ENCODE measurements at regions not wholly inside any gene's neighbourhood (a gene's known extent, or its start where the extent isn't known, plus 50 kb on each side); places are given as distances from the start of the nearest gene placed in this dataset.

DNA sequence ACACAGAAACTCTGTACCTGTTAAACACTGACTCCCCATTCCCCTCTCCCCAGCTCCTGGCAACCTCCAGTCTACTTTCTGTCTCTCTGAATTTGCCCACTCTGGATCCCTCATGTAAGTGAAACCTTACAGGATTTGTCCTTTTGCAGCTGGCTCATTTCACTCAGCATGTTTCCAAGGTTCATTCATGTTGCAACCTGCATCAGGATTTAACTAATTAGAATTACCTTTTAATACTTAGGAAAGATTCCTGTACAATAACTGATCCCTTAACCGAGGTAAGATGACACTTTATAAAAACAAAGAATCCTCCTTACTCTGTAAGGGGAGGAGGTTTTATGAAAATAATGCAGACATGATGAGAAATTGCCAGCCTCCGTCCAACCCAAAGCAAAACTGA lies 113.1 kb upstream of the MTHFD1L start (continued):
- TF ChIP-seq, protein P1, sequence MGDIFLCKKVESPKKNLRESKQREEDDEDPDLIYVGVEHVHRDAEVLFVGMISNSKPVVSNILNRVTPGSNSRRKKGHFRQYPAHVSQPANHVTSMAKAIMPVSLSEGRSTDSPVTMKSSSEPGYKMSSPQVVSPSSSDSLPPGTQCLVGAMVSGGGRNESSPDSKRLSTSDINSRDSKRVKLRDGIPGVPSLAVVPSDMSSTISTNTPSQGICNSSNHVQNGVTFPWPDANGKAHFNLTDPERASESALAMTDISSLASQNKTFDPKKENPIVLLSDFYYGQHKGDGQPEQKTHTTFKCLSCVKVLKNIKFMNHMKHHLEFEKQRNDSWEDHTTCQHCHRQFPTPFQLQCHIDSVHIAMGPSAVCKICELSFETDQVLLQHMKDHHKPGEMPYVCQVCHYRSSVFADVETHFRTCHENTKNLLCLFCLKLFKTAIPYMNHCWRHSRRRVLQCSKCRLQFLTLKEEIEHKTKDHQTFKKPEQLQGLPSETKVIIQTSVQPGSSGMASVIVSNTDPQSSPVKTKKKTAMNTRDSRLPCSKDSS (IDR thresholded peaks at IDR 0.05; ENCODE audit: low read depth, partially characterized antibody), result no peak
- no peak for TF ChIP-seq ZNF274 (IDR thresholded peaks at IDR 0.05; ENCODE audit: borderline replicate concordance, low read depth, low read length)

DNA sequence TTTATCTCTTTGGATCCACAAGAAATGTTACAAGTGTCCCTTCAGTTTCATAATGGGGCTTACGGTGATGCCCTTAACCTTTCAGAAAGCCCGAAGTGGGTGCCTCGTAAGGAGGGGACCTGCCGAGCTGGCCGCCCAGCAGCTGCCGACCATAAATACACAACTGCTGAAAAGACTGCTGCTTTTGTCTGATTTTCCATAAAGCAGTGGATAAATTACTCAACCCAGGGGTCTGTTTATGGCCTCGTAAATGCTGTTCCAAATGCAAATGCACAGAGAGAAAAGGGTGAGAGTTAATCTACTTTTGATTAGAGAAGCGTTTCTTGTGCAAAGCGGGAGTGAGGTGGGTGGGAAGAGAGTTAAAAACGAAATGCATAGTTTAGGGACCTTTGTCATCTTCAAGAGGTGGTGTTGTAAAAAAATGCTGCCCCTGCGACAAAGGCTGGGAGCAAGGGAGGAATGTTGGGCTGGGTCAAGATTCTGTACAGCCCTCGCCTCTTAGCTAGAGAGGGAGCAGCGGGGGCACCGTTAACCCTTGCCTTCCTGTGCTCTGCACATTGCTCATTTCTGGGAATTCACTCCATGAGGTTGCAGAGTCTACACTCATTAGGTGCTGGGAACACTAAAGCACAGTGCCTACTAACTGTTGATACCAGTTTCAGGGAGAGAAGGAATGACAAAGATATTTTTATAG lies 112.0 kb upstream of the MTHFD1L start:
- Histone ChIP-seq H3K4me3 (no peak overlapping the region), H3K36me3 (ENCODE audit: control insufficient read depth, insufficient read depth, low read length) (no peaks in the 10 kb centered on the region), H2AFZ (ENCODE audit: low read depth, low read length) (no peak overlapping the region), H3K9me1 (ENCODE audit: control insufficient read depth, insufficient read depth, low read length) (no peaks in the 10 kb centered on the region), H3K4me2 (ENCODE audit: insufficient read depth, low read length) (no peak overlapping the region), H4K20me1 (replicated peaks; ENCODE audit: control insufficient read depth, insufficient read depth, low read length) (0 out of 2 replicates have a peak, but pooled peaks cover 2% of the 10 kb centered on the region), H3K4me1 (replicated peaks in 1 of 2; ENCODE audit: control insufficient read depth in 2 of 2, insufficient read depth in 2 of 2, low read length in 2 of 2) (no peaks in the 10 kb centered on the region), H3K27ac (ENCODE audit: extremely low read depth, low read depth, low read length) (no peak overlapping the region), H3K27me3 (ENCODE audit: control insufficient read depth in 2 of 2, insufficient read depth in 2 of 2, low read length in 2 of 2) (peaks cover 48 to 72% of the 10 kb centered on the region in 2 experiments), H3K79me2 (ENCODE audit: control insufficient read depth, insufficient read depth, low read length) (no peaks in the 10 kb centered on the region), H3K9ac (ENCODE audit: insufficient read depth in 1 of 2, low read depth in 2 of 2, low read length in 2 of 2) (no peak overlapping the region), H3K9me3 (replicated peaks; ENCODE audit: control insufficient read depth, insufficient read depth, low read depth, low read length) (no peaks in the 10 kb centered on the region)
- intact Hi-C loops (cut with micrococcal nuclease), result no loop called here
- in situ Hi-C loops (cut with MboI), result no loop called here
- ChIA-PET CTCF (ENCODE audit: low intra/inter-chr PET ratio) (no interaction called here), POLR2A (interaction anchor here (0.6 kb wide), 1 partner anchor 19 kb away, joined by 3 read pairs; no protein-coding TSS in a partner anchor)
- no TSS peak for BruUV-seq (replicated peaks)
- no peak for FAIRE-seq
- under 1% methylated on average over 14 of the region's 14 CpGs for WGBS (ENCODE audit: insufficient coverage, low coverage, missing lambda C conversion rate)
- DNase-seq (ENCODE audit: extremely low read depth in 1 of 4, low spot score in 3 of 4), result no peak
- ATAC-seq, result no peak
- TF ChIP-seq FOXJ3 (CRISPR knock-in tag; IDR thresholded peaks at IDR 0.05), result no peak
- TF ChIP-seq ZNF431 (CRISPR knock-in tag; IDR thresholded peaks at IDR 0.05), result no peak
- TF ChIP-seq MTA3 (IDR thresholded peaks at IDR 0.05; ENCODE audit: borderline replicate concordance), result no peak
- TF ChIP-seq CBFA2T2 (conservative IDR thresholded peaks at IDR 0.05), result no peak
- TF ChIP-seq ZNF384 (IDR thresholded peaks at IDR 0.05; ENCODE audit: low read depth, low read length), result no peak
- TF ChIP-seq TAF7 (tag; IDR thresholded peaks at IDR 0.05), result no peak
- TF ChIP-seq, protein P2, sequence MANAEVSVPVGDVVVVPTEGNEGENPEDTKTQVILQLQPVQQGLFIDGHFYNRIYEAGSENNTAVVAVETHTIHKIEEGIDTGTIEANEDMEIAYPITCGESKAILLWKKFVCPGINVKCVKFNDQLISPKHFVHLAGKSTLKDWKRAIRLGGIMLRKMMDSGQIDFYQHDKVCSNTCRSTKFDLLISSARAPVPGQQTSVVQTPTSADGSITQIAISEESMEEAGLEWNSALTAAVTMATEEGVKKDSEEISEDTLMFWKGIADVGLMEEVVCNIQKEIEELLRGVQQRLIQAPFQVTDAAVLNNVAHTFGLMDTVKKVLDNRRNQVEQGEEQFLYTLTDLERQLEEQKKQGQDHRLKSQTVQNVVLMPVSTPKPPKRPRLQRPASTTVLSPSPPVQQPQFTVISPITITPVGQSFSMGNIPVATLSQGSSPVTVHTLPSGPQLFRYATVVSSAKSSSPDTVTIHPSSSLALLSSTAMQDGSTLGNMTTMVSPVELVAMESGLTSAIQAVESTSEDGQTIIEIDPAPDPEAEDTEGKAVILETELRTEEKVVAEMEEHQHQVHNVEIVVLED (CRISPR knock-in tag; IDR thresholded peaks at IDR 0.05), result no peak
